Prostate gland (tissue), 2 donors: ENCODE measurements at regions not wholly inside any gene's neighbourhood (a gene's known extent, or its start where the extent isn't known, plus 50 kb on each side); places are given as distances from the start of the nearest gene placed in this dataset.

Source experiments
- DNase-seq: peaks from one replicate; pipeline ENCODE4 v3.0.0-alpha.2; 2019; ENCODE audit warnings: low spot score
- H3K27ac ChIP-seq, 2 donors: fragments of 200-600 bp; sonication (generic); 2 replicates each; pipeline ENCODE4 v1.5.1; 2017 to 2019
- H3K27me3 ChIP-seq: fragments of 200-600 bp; sonication (generic); replicated peaks from 2 replicates; pipeline ENCODE4 v1.5.1; 2019; ENCODE audit not compliant: insufficient read depth
- H3K36me3 ChIP-seq, 2 donors: fragments of 200-600 bp; sonication (generic); 1 replicate in 1 of 2; 2 replicates in 1 of 2; pipeline versions ENCODE4 v1.5.1 to v1.8.1; 2017 to 2019
- H3K4me1 ChIP-seq: fragments of 200-600 bp; sonication (generic); replicated peaks from 2 replicates; pipeline ENCODE4 v1.5.1; 2019
- H3K4me3 ChIP-seq, 2 donors: fragments of 200-600 bp; sonication (generic); 2 replicates each; pipeline ENCODE4 v1.5.1; 2017 to 2019
- H3K9me3 ChIP-seq: fragments of 200-600 bp; sonication (generic); 2 replicates; pipeline ENCODE4 v1.5.1; 2017
- POLR2A ChIP-seq: fragments of 450-650 bp; IDR thresholded peaks from one replicate; pipeline ENCODE4 v1.6.1; 2016; ENCODE audit warnings: antibody characterized with exemption, mild to moderate bottlenecking
- POLR2AphosphoS5 ChIP-seq: sonication (generic); formaldehyde crosslinking; IDR thresholded peaks from one replicate; pipeline ENCODE4 v1.6.1; 2017; ENCODE audit warnings: antibody characterized with exemption
- WGBS: methylation state at CpG from one replicate; pipeline ENCODE4 v1.1.5; 2018; 5-methylcytosine and 5-hydroxymethylcytosine counted together
- intact Hi-C: fragments of 100-400 bp; cut with DNase I; formaldehyde crosslinking; loops from one replicate; pipeline ENCODE4 v1.14.2; 2022
- TF ChIP-seq, protein P1 (sequence below), 4 experiments: fragments of 200-600 bp in 2 of 4; fragments of 450-650 bp in 2 of 4; sonication (generic) in 2 of 4; IDR thresholded peaks; 1 replicate in 3 of 4; 2 replicates in 1 of 4; pipeline ENCODE4 v1.5.1; 2016 to 2019; ENCODE audit warnings: antibody characterized with exemption in 4 of 4, mild to moderate bottlenecking in 2 of 4, moderate library complexity in 2 of 4

GRCh38 chr4:26080870-26081628, 167.0 kb downstream of the SMIM20 start:
- H3K9me3 ChIP-seq = no peaks in the 10 kb centered on the region
- 76% methylated on average over 14 of the region's 14 CpGs for WGBS
- peaks cover 17% of the 10 kb centered on the region for H3K4me1 ChIP-seq
- no peak overlapping the region for H3K27ac ChIP-seq
- H3K36me3 ChIP-seq = no peaks in the 10 kb centered on the region
- no peak for DNase-seq
- TF ChIP-seq, protein P1, sequence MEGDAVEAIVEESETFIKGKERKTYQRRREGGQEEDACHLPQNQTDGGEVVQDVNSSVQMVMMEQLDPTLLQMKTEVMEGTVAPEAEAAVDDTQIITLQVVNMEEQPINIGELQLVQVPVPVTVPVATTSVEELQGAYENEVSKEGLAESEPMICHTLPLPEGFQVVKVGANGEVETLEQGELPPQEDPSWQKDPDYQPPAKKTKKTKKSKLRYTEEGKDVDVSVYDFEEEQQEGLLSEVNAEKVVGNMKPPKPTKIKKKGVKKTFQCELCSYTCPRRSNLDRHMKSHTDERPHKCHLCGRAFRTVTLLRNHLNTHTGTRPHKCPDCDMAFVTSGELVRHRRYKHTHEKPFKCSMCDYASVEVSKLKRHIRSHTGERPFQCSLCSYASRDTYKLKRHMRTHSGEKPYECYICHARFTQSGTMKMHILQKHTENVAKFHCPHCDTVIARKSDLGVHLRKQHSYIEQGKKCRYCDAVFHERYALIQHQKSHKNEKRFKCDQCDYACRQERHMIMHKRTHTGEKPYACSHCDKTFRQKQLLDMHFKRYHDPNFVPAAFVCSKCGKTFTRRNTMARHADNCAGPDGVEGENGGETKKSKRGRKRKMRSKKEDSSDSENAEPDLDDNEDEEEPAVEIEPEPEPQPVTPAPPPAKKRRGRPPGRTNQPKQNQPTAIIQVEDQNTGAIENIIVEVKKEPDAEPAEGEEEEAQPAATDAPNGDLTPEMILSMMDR (IDR thresholded peaks at IDR 0.05) = no peak
- no peak for TF ChIP-seq POLR2A
- TF ChIP-seq POLR2AphosphoS5 = no peak
- no peaks in the 10 kb centered on the region for H3K27me3 ChIP-seq
- no peak overlapping the region for H3K4me3 ChIP-seq
- intact Hi-C loops = loop anchor here (5.0 kb wide), 2 partner anchors 241 to 331 kb away; partner anchors contain the start of gene RBPJ

DNA sequence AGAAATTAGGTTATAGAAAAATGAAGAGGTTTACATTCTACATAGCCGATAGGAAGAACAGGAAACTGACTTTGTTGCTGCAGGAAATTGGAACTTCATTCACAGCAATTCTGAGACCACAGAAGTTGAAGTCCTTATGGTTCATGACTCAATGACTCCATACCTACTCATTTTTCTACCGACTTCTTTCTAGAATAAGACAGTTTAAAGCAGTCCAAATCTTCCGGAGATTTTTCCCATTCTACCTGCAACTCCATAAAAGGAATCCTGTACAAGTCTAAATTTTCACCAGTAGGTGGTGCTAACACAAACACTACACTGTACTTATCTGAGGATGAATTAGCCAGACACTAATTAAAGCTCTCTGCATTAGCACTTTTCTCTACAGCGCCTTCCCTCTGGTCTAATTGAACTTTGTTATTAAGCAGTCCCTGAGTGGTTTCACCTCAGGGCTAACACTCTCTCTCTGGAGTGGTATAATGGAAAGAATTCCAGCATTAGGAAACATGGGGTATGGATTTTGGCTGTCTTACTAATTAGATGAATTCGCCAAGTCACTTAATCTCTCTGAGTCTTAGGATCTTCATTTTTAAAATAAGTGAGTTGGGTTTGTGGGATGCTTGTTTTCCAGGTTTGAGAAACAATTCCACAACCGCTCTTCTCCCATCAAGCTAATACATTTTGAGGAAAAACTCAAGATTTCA, 167.9 kb downstream of the SMIM20 start:
- Histone ChIP-seq H3K4me1 (peaks cover 17% of the 10 kb centered on the region), H3K9me3 (no peaks in the 10 kb centered on the region), H3K27ac (peak overlapping the region in 1 of 2 donors; percentile 50), H3K27me3 (no peaks in the 10 kb centered on the region), H3K4me3 (no peak overlapping the region), H3K36me3 (no peaks in the 10 kb centered on the region)
- intact Hi-C loops = loop anchor here (5.0 kb wide), 2 partner anchors 240 to 330 kb away; partner anchors contain the start of gene RBPJ
- TF ChIP-seq POLR2AphosphoS5 = no peak
- TF ChIP-seq, protein P1 (IDR thresholded peaks at IDR 0.05) = peak; percentile 42 to 80 (median 71)
- no peak for TF ChIP-seq POLR2A
- peak; percentile 58 for DNase-seq
- WGBS = 53% methylated on average over 6 of the region's 6 CpGs

- peak overlapping the region in 1 of 2 donors; percentile 50 for H3K27ac ChIP-seq
- H3K4me3 ChIP-seq = no peak overlapping the region
- no peaks in the 10 kb centered on the region for H3K9me3 ChIP-seq
- peaks cover 17% of the 10 kb centered on the region for H3K4me1 ChIP-seq
- intact Hi-C loops = loop anchor here (5.0 kb wide), 2 partner anchors 240 to 330 kb away; partner anchors contain the start of gene RBPJ
- H3K36me3 ChIP-seq = no peaks in the 10 kb centered on the region
- 55% methylated on average over 5 of the region's 5 CpGs for WGBS
- TF ChIP-seq POLR2A = no peak
- TF ChIP-seq POLR2AphosphoS5 = peak; percentile 60
- no peak for DNase-seq
- H3K27me3 ChIP-seq = no peaks in the 10 kb centered on the region
Observed at GRCh38 chr4:26082565-26082964, 168.5 kb downstream of the SMIM20 start.

DNA sequence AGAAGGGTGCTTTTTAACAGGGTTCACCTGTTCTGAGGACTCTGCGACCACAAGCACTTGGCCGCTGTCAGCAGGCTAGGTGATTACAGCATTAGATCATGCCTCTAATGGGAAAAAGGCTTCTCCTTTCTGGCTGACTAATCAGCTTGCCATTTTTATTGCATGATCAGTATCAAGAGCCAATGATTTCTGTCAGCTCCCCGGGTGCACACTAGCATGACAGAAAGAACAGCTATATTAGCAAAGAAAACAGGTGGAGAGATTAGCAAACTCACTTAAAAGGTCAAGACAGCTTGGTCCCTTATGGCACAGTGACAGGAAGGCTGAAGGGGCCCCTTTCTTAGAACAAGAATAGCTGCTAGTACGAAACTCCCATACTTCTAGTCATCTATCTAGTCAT, 170.0 kb downstream of the SMIM20 start:
- 23% methylated on average over 4 of the region's 4 CpGs for WGBS

DNA sequence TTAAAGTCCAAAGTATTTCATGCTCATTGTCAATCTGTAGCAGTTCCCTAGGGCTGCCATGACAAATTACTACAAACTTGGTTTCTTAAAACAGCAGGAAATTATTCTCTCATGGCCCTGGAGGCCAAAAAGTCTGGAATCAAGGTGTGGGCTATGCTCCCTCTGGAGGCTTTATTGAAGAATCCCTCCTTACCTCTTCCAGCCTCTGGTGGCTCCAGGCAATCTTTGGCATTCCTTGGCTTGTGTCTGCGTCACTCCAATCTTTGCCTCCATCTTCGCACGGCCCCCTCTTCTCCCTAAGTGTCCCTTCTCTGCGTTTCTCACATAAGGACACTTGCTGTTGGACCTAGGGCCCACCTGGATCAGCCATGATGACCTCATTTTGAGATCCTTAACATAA, 170.4 kb downstream of the SMIM20 start:
- DNase-seq = no peak
- Histone ChIP-seq H3K36me3 (no peaks in the 10 kb centered on the region), H3K4me3 (no peak overlapping the region), H3K9me3 (no peaks in the 10 kb centered on the region), H3K27me3 (no peaks in the 10 kb centered on the region), H3K4me1 (peaks cover 17% of the 10 kb centered on the region), H3K27ac (no peak overlapping the region)
- 89% methylated on average over 4 of the region's 4 CpGs for WGBS
- intact Hi-C loops = loop anchor here (5.0 kb wide), 2 partner anchors 238 to 328 kb away; partner anchors contain the start of gene RBPJ
- TF ChIP-seq POLR2AphosphoS5 (no peak), POLR2A (no peak)
- TF ChIP-seq, protein P1 (IDR thresholded peaks at IDR 0.05) = no peak

More for the DNA sequence above, 170.0 kb downstream of the SMIM20 start:
- Histone ChIP-seq H3K27me3 (no peaks in the 10 kb centered on the region), H3K4me3 (no peak overlapping the region), H3K36me3 (no peaks in the 10 kb centered on the region), H3K27ac (no peak overlapping the region), H3K4me1 (peaks cover 17% of the 10 kb centered on the region), H3K9me3 (no peaks in the 10 kb centered on the region)
- no peak for TF ChIP-seq POLR2A
- peak; percentile 84 for TF ChIP-seq POLR2AphosphoS5
- DNase-seq = peak; percentile 58
- intact Hi-C loops = loop anchor here (5.0 kb wide), 2 partner anchors 238 to 328 kb away; partner anchors contain the start of gene RBPJ
